ENCODE measurements at regions not wholly inside any gene's neighbourhood (a gene's known extent, or its start where the extent isn't known, plus 50 kb on each side); places are given as distances from the start of the nearest gene placed in this dataset.

- TF ChIP-seq TAF1 (IDR thresholded peaks at IDR 0.05; ENCODE audit: low read depth, low read length) = no peak
- TF ChIP-seq POLR2A (IDR thresholded peaks at IDR 0.05; ENCODE audit: low read depth, low read length) = no peak
- TF ChIP-seq POLR2AphosphoS5 (IDR thresholded peaks at IDR 0.05; ENCODE audit: low read depth, low read length) = no peak
- no peak for TF ChIP-seq PAX5 (IDR thresholded peaks at IDR 0.05; ENCODE audit: insufficient read depth, low read length, severe bottlenecking)
- TF ChIP-seq SPI1 (IDR thresholded peaks at IDR 0.05; ENCODE audit: low read depth, low read length) = no peak
- no peak for TF ChIP-seq POU2F2 (IDR thresholded peaks at IDR 0.05; ENCODE audit: low read depth, low read length)
Observed at GRCh38 chr10:91146146-91146545, 74.3 kb upstream of the PCGF5 start.
